Mammary epithelial cell (primary cell): ENCODE measurements at regions not wholly inside any gene's neighbourhood (a gene's known extent, or its start where the extent isn't known, plus 50 kb on each side); places are given as distances from the start of the nearest gene placed in this dataset.

Experiments used
- EZH2 ChIP-seq: IDR thresholded peaks from 2 replicates; pipeline ENCODE4 v1.6.1; 2012; ENCODE audit warnings: low read length, inconsistent platforms, borderline replicate concordance
- TF ChIP-seq, protein P1 (sequence below), 2 donors: IDR thresholded peaks in 1 of 2; conservative IDR thresholded peaks in 1 of 2; 2 replicates each; pipeline ENCODE4 v1.5.1; 2011 to 2012; ENCODE audit warnings: inconsistent platforms in 2 of 2, low read length in 2 of 2, mild to moderate bottlenecking in 2 of 2, control low read depth in 1 of 2, low read depth in 1 of 2; ENCODE audit not compliant: insufficient read depth in 1 of 2; ENCODE audit errors: extremely low read depth in 1 of 2

DNA sequence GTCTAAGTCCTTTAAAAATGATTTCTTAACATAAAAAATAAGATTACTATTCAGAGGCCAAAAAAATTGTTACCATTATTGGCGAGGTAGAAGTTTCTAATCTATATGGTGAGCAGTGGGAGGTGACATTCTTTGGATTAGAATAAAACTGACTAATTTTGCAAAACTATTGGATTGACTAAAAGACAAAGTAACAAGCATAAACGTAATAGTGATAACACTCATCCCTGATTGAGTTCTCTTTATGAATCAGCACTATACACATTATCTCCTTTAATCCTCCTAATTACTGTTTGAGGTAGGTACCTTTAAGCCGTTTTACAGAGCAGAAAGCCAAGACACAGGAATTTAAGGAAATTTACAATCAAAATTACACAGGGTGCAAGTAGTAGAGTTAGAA, 139.2 kb upstream of the NRP1 start:
- TF ChIP-seq, protein P1, sequence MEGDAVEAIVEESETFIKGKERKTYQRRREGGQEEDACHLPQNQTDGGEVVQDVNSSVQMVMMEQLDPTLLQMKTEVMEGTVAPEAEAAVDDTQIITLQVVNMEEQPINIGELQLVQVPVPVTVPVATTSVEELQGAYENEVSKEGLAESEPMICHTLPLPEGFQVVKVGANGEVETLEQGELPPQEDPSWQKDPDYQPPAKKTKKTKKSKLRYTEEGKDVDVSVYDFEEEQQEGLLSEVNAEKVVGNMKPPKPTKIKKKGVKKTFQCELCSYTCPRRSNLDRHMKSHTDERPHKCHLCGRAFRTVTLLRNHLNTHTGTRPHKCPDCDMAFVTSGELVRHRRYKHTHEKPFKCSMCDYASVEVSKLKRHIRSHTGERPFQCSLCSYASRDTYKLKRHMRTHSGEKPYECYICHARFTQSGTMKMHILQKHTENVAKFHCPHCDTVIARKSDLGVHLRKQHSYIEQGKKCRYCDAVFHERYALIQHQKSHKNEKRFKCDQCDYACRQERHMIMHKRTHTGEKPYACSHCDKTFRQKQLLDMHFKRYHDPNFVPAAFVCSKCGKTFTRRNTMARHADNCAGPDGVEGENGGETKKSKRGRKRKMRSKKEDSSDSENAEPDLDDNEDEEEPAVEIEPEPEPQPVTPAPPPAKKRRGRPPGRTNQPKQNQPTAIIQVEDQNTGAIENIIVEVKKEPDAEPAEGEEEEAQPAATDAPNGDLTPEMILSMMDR (conservative IDR thresholded peaks at IDR 0.05 in 1 of 2, IDR thresholded peaks at IDR 0.05 in 1 of 2; ENCODE audit: extremely low read depth in 1 of 2, insufficient read depth in 1 of 2, low read depth in 1 of 2, low read length in 2 of 2) = no peak
- no peak for TF ChIP-seq EZH2
